Peyer's patch (tissue), 4 donors: ENCODE measurements at regions not wholly inside any gene's neighbourhood (a gene's known extent, or its start where the extent isn't known, plus 50 kb on each side); places are given as distances from the start of the nearest gene placed in this dataset.

Experiments
- DNase-seq, 3 donors: peaks; one replicate each; pipeline ENCODE4 v3.0.0-alpha.2; 2017 to 2019
- H3K27ac ChIP-seq, 4 donors: fragments of 200-600 bp; sonication (generic); one replicate each; pipeline ENCODE4 v1.5.1; 2016 to 2019
- H3K27me3 ChIP-seq, 2 donors: fragments of 200-600 bp; sonication (generic); one replicate each; pipeline ENCODE4 v1.5.1; 2019
- H3K36me3 ChIP-seq, 3 donors: fragments of 200-600 bp; sonication (generic); one replicate each; pipeline ENCODE4 v1.5.1; 2016 to 2019
- H3K4me1 ChIP-seq, 4 donors: fragments of 200-600 bp; sonication (generic); one replicate each; pipeline ENCODE4 v1.5.1; 2016 to 2019
- H3K4me3 ChIP-seq, 4 donors: fragments of 200-600 bp; sonication (generic); 1 replicate in 3 of 4; 2 replicates in 1 of 4; pipeline ENCODE4 v1.5.1; 2016 to 2019; ENCODE audit warnings: mild to moderate bottlenecking in 1 of 4
- H3K9me3 ChIP-seq, 4 donors: fragments of 200-600 bp; sonication (generic); one replicate each; pipeline ENCODE4 v1.5.1; 2016 to 2019; ENCODE audit warnings: mild to moderate bottlenecking in 1 of 4
- POLR2A ChIP-seq, 2 donors: fragments of 450-650 bp; IDR thresholded peaks; one replicate each; pipeline ENCODE4 v1.5.1; 2017; ENCODE audit warnings: antibody characterized with exemption in 2 of 2, mild to moderate bottlenecking in 2 of 2, moderate library complexity in 2 of 2
- small RNA-seq, 2 donors: library from RNA; depleted of rRNA; stranded (forward); fragments of <200 nt; gene quantifications; one replicate each; pipeline ENCODE3, GENCODE V24; 2016
- TF ChIP-seq, protein P1 (sequence below), 6 experiments: fragments of 450-650 bp in 4 of 6; fragments of 200-600 bp in 2 of 6; sonication (generic) in 1 of 6; IDR thresholded peaks; one replicate each; pipeline ENCODE4 v1.5.1; 2017 to 2019; ENCODE audit warnings: antibody characterized with exemption in 6 of 6, mild to moderate bottlenecking in 3 of 6, moderate library complexity in 1 of 6

- H3K36me3 ChIP-seq: no peaks in the 10 kb centered on the region
- H3K27me3 ChIP-seq: no peaks in the 10 kb centered on the region
- H3K27ac ChIP-seq: no peak overlapping the region
- no peak overlapping the region for H3K4me3 ChIP-seq
- DNase-seq: no peak
- H3K4me1 ChIP-seq: peaks cover 0 to 28% (median 0%) of the 10 kb centered on the region in 4 donors
- H3K9me3 ChIP-seq: no peaks in the 10 kb centered on the region
- TF ChIP-seq, protein P1, sequence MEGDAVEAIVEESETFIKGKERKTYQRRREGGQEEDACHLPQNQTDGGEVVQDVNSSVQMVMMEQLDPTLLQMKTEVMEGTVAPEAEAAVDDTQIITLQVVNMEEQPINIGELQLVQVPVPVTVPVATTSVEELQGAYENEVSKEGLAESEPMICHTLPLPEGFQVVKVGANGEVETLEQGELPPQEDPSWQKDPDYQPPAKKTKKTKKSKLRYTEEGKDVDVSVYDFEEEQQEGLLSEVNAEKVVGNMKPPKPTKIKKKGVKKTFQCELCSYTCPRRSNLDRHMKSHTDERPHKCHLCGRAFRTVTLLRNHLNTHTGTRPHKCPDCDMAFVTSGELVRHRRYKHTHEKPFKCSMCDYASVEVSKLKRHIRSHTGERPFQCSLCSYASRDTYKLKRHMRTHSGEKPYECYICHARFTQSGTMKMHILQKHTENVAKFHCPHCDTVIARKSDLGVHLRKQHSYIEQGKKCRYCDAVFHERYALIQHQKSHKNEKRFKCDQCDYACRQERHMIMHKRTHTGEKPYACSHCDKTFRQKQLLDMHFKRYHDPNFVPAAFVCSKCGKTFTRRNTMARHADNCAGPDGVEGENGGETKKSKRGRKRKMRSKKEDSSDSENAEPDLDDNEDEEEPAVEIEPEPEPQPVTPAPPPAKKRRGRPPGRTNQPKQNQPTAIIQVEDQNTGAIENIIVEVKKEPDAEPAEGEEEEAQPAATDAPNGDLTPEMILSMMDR (IDR thresholded peaks at IDR 0.05): no peak
- no peak for TF ChIP-seq POLR2A (IDR thresholded peaks at IDR 0.05)
These were observed 144.1 kb downstream of the GNAI1 start for GRCh38 chr7:80278737-80279136.

GRCh38 chr7:80277434-80278427 lies 143.1 kb downstream of the GNAI1 start:
- no peaks in the 10 kb centered on the region for H3K36me3 ChIP-seq
- H3K27ac ChIP-seq: peak overlapping the region in 1 of 4 donors; percentile 23
- H3K27me3 ChIP-seq: no peaks in the 10 kb centered on the region
- peaks cover 0 to 28% (median 0%) of the 10 kb centered on the region in 4 donors for H3K4me1 ChIP-seq
- DNase-seq: no peak
- H3K9me3 ChIP-seq: no peaks in the 10 kb centered on the region
- no peak overlapping the region for H3K4me3 ChIP-seq
- TF ChIP-seq, protein P1 (IDR thresholded peaks at IDR 0.05): no peak
- no peak for TF ChIP-seq POLR2A (IDR thresholded peaks at IDR 0.05)

Small RNA genes in the stretch of these regions (small RNA-seq; reads per million reads assigned to genes)
- gene RN7SL35P (0 reads per million in 2 donors), gene SNRPBP1 (0 reads per million in 2 donors)
